Activated T-helper 17 cell treated with anti-CD3 and anti-CD28 coated beads, Interleukin-2, amount 50 U/mL, for 72 hours (primary cell): ENCODE measurements at regions not wholly inside any gene's neighbourhood (a gene's known extent, or its start where the extent isn't known, plus 50 kb on each side); places are given as distances from the start of the nearest gene placed in this dataset.

ENCODE experiments used
- ATAC-seq: fragments of 150-1000 bp; cut with Tn5 transposase; replicated peaks from 2 replicates; pipeline ENCODE4 v1.10.0; 2021; ENCODE audit warnings: mild to moderate bottlenecking, moderate library complexity
- H3K27ac Mint-ChIP-seq: one replicate; pipeline ENCODE4 v1.8.0; 2022; ENCODE audit warnings: mixed read lengths
- H3K27me3 Mint-ChIP-seq: one replicate; pipeline ENCODE4 v1.8.0; 2022; ENCODE audit warnings: mixed read lengths
- H3K36me3 Mint-ChIP-seq: one replicate; pipeline ENCODE4 v1.8.0; 2022; ENCODE audit warnings: low read depth, mild to moderate bottlenecking, mixed read lengths
- H3K4me1 Mint-ChIP-seq: one replicate; pipeline ENCODE4 v1.8.0; 2022; ENCODE audit warnings: mixed read lengths
- H3K4me3 Mint-ChIP-seq: one replicate; pipeline ENCODE4 v1.8.0; 2022; ENCODE audit warnings: mild to moderate bottlenecking, mixed read lengths
- H3K9me3 Mint-ChIP-seq: one replicate; pipeline ENCODE4 v1.8.0; 2022; ENCODE audit warnings: mixed read lengths

DNA sequence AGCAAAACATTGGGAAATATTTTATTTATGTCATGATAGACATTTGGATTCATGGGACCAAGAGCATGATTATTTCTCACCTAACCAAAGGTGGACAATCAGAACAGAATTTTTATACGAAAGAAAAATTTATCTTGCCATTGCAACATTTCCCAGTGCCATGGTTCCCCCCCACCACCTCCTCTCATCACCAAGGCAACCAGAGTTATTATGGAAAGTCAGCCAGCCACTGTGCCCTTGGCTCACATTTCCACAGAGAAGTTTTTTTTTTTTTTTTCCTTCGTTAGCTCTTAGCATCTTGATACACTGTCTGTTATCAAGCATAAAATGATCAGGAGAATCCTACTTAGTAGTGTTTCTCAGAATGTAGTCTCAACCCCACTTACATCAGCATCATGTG is 176.4 kb upstream of the TMTC1 start:
- H3K27me3 Mint-ChIP-seq: no peaks in the 10 kb centered on the region
- H3K4me3 Mint-ChIP-seq: no peak overlapping the region
- peaks cover 8% of the 10 kb centered on the region for H3K9me3 Mint-ChIP-seq
- no peak for ATAC-seq
- H3K36me3 Mint-ChIP-seq: no peaks in the 10 kb centered on the region
- H3K4me1 Mint-ChIP-seq: no peaks in the 10 kb centered on the region
- no peak overlapping the region for H3K27ac Mint-ChIP-seq

- Mint-ChIP-seq H3K27ac (no peak overlapping the region), H3K27me3 (no peaks in the 10 kb centered on the region), H3K9me3 (no peaks in the 10 kb centered on the region), H3K4me1 (no peaks in the 10 kb centered on the region), H3K36me3 (no peaks in the 10 kb centered on the region), H3K4me3 (no peak overlapping the region)
- no peak for ATAC-seq
Measured at GRCh38 chr12:29957835-29958234, 174.1 kb upstream of the TMTC1 start.

- H3K4me3 Mint-ChIP-seq: no peak overlapping the region
- H3K9me3 Mint-ChIP-seq: no peaks in the 10 kb centered on the region
- no peaks in the 10 kb centered on the region for H3K27me3 Mint-ChIP-seq
- ATAC-seq: no peak
- no peaks in the 10 kb centered on the region for H3K4me1 Mint-ChIP-seq
- H3K27ac Mint-ChIP-seq: no peak overlapping the region
- H3K36me3 Mint-ChIP-seq: no peaks in the 10 kb centered on the region
Measured at GRCh38 chr12:29945904-29946303, 162.2 kb upstream of the TMTC1 start.

GRCh38 chr12:29944269-29945000 is 160.7 kb upstream of the TMTC1 start:
- Mint-ChIP-seq H3K36me3 (no peaks in the 10 kb centered on the region), H3K9me3 (peaks cover 3% of the 10 kb centered on the region), H3K27ac (no peak overlapping the region), H3K4me1 (no peaks in the 10 kb centered on the region), H3K4me3 (no peak overlapping the region), H3K27me3 (no peaks in the 10 kb centered on the region)
- no peak for ATAC-seq

DNA sequence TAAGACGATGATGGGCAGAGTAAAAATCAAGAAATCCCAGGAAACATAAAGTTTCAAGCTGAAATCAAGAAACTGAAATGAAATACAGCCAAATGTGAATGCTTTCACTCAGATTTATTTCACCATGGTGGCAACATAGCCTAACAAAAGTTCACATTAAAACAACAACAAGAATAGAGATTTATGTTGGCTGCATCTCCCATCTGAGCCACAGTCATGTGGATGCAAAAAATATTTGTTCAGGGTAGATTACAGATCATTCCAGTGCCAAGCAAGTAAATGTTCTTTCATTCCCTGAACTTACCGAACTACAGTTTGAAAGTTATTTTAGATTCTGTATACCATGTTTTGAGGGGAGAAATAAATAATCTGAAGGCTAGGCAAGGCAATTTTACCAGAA is 159.9 kb upstream of the TMTC1 start:
- no peaks in the 10 kb centered on the region for H3K36me3 Mint-ChIP-seq
- no peaks in the 10 kb centered on the region for H3K27me3 Mint-ChIP-seq
- H3K27ac Mint-ChIP-seq: no peak overlapping the region
- peaks cover 3% of the 10 kb centered on the region for H3K9me3 Mint-ChIP-seq
- ATAC-seq: no peak
- H3K4me1 Mint-ChIP-seq: no peaks in the 10 kb centered on the region
- H3K4me3 Mint-ChIP-seq: no peak overlapping the region

DNA sequence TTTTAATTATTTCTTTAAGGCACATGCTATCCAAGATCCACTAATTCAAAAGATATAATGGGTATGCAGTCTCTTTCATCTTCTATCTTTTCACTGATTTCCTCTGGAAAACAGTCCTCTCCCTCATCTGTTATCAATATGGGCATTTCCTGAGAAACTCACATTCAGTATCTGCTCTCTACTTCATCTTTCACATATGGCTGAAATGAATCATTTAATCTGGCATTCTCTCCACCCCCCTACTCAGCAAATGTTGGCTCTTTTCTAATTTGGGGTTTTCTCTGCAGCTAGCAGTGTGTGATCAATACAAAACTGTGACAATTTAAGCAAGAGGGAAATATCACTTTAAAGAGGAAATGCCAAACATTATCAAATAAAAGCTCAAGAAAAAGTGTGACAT is 157.1 kb upstream of the TMTC1 start:
- no peaks in the 10 kb centered on the region for H3K36me3 Mint-ChIP-seq
- no peaks in the 10 kb centered on the region for H3K27me3 Mint-ChIP-seq
- no peak overlapping the region for H3K4me3 Mint-ChIP-seq
- H3K4me1 Mint-ChIP-seq: no peaks in the 10 kb centered on the region
- H3K27ac Mint-ChIP-seq: no peak overlapping the region
- no peak for ATAC-seq
- peaks cover 3% of the 10 kb centered on the region for H3K9me3 Mint-ChIP-seq

DNA sequence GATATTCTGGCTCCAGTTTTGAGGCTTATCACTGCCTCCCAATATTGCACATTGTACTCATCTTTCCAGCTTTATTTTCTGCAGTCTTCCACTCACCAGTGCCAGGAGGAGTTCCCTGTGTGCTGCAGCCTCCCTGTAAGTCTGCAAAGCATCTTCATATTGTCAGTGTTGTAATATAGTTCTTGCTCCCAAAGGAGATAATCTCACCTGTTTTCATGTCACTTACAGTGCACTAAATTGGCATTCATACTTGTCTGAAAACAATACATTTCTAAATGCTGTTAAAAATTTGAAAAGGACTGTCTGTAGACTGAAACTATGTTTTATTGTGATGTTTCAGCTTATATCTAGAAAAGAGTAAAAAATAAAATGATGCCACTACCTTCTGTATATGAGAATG is 146.8 kb upstream of the TMTC1 start:
- H3K4me1 Mint-ChIP-seq: no peaks in the 10 kb centered on the region
- no peaks in the 10 kb centered on the region for H3K27me3 Mint-ChIP-seq
- H3K4me3 Mint-ChIP-seq: no peak overlapping the region
- H3K9me3 Mint-ChIP-seq: peaks cover 7% of the 10 kb centered on the region
- no peak overlapping the region for H3K27ac Mint-ChIP-seq
- no peak for ATAC-seq
- H3K36me3 Mint-ChIP-seq: no peaks in the 10 kb centered on the region

GRCh38 chr12:29929295-29929694 is 145.6 kb upstream of the TMTC1 start:
- H3K27me3 Mint-ChIP-seq: no peaks in the 10 kb centered on the region

DNA sequence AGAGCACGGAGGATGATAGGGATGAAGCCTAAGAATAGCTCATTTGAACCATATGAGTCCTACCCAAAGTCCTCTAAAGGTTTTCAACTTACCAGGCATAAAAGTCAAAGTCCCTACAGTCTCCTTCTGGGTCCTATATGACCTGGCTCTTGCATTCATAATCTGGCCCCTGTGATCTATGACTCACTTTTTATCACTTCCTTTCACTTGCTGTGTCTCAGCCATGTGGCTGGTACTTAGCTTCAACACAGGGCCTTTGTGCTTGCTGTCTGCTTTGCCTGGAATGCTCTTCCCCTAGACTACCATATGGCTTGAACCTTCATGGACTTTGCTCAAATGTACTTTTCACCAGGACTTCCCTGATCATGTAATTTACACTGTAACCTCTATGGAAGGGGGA is 137.6 kb upstream of the TMTC1 start:
- Mint-ChIP-seq H3K4me3 (no peak overlapping the region), H3K36me3 (no peaks in the 10 kb centered on the region), H3K9me3 (peaks cover 5% of the 10 kb centered on the region), H3K4me1 (no peaks in the 10 kb centered on the region), H3K27me3 (no peaks in the 10 kb centered on the region), H3K27ac (no peak overlapping the region)
- ATAC-seq: no peak

More at GRCh38 chr12:29929295-29929694, 145.6 kb upstream of the TMTC1 start:
- no peaks in the 10 kb centered on the region for H3K36me3 Mint-ChIP-seq
- ATAC-seq: no peak
- no peaks in the 10 kb centered on the region for H3K4me1 Mint-ChIP-seq
- no peak overlapping the region for H3K4me3 Mint-ChIP-seq
- H3K27ac Mint-ChIP-seq: no peak overlapping the region
- H3K9me3 Mint-ChIP-seq: peaks cover 7% of the 10 kb centered on the region

DNA sequence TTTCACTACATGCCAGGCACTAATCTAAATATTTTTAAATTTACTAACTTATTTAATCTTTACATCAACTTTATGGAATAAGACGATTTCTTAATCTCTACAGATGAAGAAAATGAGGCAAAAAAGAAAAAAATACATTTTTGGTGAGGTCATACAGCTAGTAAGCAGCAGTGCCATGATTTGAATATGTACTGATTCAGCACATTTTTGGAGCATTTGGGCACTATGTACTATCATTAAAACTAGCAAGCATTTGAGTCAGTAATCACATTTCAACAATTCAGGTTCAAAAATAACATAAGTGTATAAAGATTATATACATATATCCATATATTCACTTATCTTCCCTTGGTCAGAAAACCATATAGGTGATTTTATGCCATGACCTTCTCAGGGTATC is 124.4 kb upstream of the TMTC1 start:
- Mint-ChIP-seq H3K4me1 (no peaks in the 10 kb centered on the region), H3K36me3 (no peaks in the 10 kb centered on the region), H3K9me3 (peaks cover 7% of the 10 kb centered on the region), H3K27ac (no peak overlapping the region), H3K4me3 (no peak overlapping the region), H3K27me3 (peaks cover 3% of the 10 kb centered on the region)
- ATAC-seq: no peak

GRCh38 chr12:29907461-29907860 is 123.7 kb upstream of the TMTC1 start:
- H3K27ac Mint-ChIP-seq: no peak overlapping the region
- no peaks in the 10 kb centered on the region for H3K36me3 Mint-ChIP-seq
- peaks cover 7% of the 10 kb centered on the region for H3K9me3 Mint-ChIP-seq
- H3K4me3 Mint-ChIP-seq: no peak overlapping the region
- no peak for ATAC-seq
- H3K4me1 Mint-ChIP-seq: no peaks in the 10 kb centered on the region
- peaks cover 3% of the 10 kb centered on the region for H3K27me3 Mint-ChIP-seq

DNA sequence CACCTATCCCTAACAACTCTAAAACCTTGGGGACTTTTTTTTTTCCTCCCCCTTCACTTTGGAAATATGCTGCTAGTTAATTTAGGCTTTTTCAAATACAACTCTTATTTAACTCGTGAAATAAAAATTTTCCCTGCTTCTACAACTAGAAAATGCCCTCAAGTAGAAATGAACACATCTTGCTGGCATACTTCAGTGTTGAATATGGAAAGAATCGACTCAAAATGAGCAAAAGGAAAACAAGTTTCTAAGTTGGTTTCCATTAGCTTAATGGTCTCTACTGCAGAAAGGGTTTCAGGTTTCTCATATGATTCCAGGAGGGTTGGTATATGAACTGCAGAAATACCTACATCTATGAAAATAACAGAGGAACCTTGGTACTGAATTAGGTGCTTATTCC is 118.3 kb upstream of the TMTC1 start:
- no peaks in the 10 kb centered on the region for H3K36me3 Mint-ChIP-seq
- H3K27me3 Mint-ChIP-seq: no peaks in the 10 kb centered on the region
- H3K27ac Mint-ChIP-seq: no peak overlapping the region
- H3K4me3 Mint-ChIP-seq: no peak overlapping the region
- H3K9me3 Mint-ChIP-seq: peaks cover 7% of the 10 kb centered on the region
- ATAC-seq: no peak
- no peaks in the 10 kb centered on the region for H3K4me1 Mint-ChIP-seq

DNA sequence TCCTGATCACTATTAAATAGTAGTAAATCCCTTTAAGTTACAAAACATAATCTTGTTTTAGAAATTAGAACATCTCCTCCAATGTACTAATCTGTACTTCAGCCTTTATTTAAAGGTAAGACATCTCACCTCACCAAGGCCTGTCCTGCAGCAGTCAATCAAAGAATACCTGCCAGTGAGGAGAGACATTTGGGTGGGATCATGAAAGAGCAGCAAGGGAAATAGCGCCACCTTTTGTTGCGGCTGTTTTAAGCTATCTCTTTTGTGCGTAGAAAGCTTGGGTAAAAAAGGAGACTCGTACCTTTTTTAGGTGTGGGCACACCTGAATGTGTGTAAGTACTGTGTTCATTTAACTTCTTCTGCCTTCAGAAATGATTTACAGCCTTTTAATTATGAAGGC is 117.8 kb upstream of the TMTC1 start:
- H3K9me3 Mint-ChIP-seq: peaks cover 5% of the 10 kb centered on the region
- peaks cover under 1% of the 10 kb centered on the region for H3K27me3 Mint-ChIP-seq
- no peak for ATAC-seq
- no peaks in the 10 kb centered on the region for H3K4me1 Mint-ChIP-seq
- H3K36me3 Mint-ChIP-seq: no peaks in the 10 kb centered on the region
- no peak overlapping the region for H3K4me3 Mint-ChIP-seq
- H3K27ac Mint-ChIP-seq: no peak overlapping the region

GRCh38 chr12:29899212-29899931 is 115.6 kb upstream of the TMTC1 start:
- H3K4me3 Mint-ChIP-seq: no peak overlapping the region
- no peaks in the 10 kb centered on the region for H3K4me1 Mint-ChIP-seq
- H3K27ac Mint-ChIP-seq: no peak overlapping the region
- H3K9me3 Mint-ChIP-seq: peaks cover 9% of the 10 kb centered on the region
- peaks cover 3% of the 10 kb centered on the region for H3K27me3 Mint-ChIP-seq
- ATAC-seq: no peak
- no peaks in the 10 kb centered on the region for H3K36me3 Mint-ChIP-seq

DNA sequence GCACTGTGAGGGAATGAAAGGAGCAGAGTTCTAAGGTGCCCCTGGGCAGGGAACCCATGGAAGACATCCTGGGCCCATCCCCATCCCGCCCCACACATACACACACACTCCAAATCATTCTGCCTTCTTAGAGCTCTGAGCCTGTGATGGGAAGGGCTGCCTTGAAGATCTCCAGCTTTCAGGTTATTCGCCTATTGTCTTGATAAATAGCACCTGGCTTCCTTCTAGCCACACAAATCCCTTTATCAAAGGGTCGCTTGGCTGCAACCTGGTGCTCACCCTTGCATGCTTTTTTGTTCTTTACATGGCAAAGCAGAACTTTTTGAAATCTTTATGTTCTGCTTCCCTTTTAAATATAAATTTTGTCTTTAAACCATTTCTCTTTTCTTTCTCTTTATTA is 112.2 kb upstream of the TMTC1 start:
- no peak for ATAC-seq

More for the DNA sequence above, 112.2 kb upstream of the TMTC1 start:
- Mint-ChIP-seq H3K27ac (no peak overlapping the region), H3K27me3 (peaks cover 3% of the 10 kb centered on the region), H3K36me3 (no peaks in the 10 kb centered on the region), H3K4me3 (no peak overlapping the region), H3K4me1 (no peaks in the 10 kb centered on the region), H3K9me3 (peaks cover 9% of the 10 kb centered on the region)
